ENCODE measurements at regions not wholly inside any gene's neighbourhood (a gene's known extent, or its start where the extent isn't known, plus 50 kb on each side); places are given as distances from the start of the nearest gene placed in this dataset.
"Not testable (repeated sequence)": the region's sequence is repeated elsewhere in the genome, so short reads cannot be mapped to it uniquely, and the experiment has no call there.

GRCh38 chr15:87703327-87704111, 553.0 kb downstream of the NTRK3 start:
- TF ChIP-seq CTCF (IDR thresholded peaks at IDR 0.05; ENCODE audit: unreplicated experiment): no peak
- no TSS peak for BruUV-seq (replicated peaks)
- no peak for DNase-seq
- Mint-ChIP-seq H3K27ac (ENCODE audit: unreplicated experiment) (no peak overlapping the region), H3K4me1 (ENCODE audit: low read depth, unreplicated experiment) (no peaks in the 10 kb centered on the region), H3K9me3 (ENCODE audit: low read depth, unreplicated experiment) (peaks cover 20% of the 10 kb centered on the region), H3K27me3 (ENCODE audit: unreplicated experiment) (no peaks in the 10 kb centered on the region), H3K36me3 (ENCODE audit: insufficient read depth, unreplicated experiment) (no peaks in the 10 kb centered on the region), H3K4me3 (ENCODE audit: low read depth, unreplicated experiment) (no peak overlapping the region)
- intact Hi-C loops (cut with micrococcal nuclease; ENCODE audit: unreplicated experiment): no loop called here
- CTCF ChIA-PET: no interaction called here

- no peaks in the 10 kb centered on the region for H3K27me3 Mint-ChIP-seq (ENCODE audit: unreplicated experiment)
- H3K4me1 Mint-ChIP-seq (ENCODE audit: low read depth, unreplicated experiment): no peaks in the 10 kb centered on the region
- intact Hi-C loops (cut with micrococcal nuclease; ENCODE audit: unreplicated experiment): no loop called here
- no peak overlapping the region for H3K27ac Mint-ChIP-seq (ENCODE audit: unreplicated experiment)
- H3K4me3 Mint-ChIP-seq (ENCODE audit: low read depth, unreplicated experiment): no peak overlapping the region
- DNase-seq: no peak
- no TSS peak for BruUV-seq (replicated peaks)
- H3K9me3 Mint-ChIP-seq (ENCODE audit: low read depth, unreplicated experiment): peaks cover 16% of the 10 kb centered on the region
- no peak for TF ChIP-seq CTCF (IDR thresholded peaks at IDR 0.05; ENCODE audit: unreplicated experiment)
- H3K36me3 Mint-ChIP-seq (ENCODE audit: insufficient read depth, unreplicated experiment): no peaks in the 10 kb centered on the region
- CTCF ChIA-PET: no interaction called here
These were observed 554.3 kb downstream of the NTRK3 start for GRCh38 chr15:87702270-87702669.

GRCh38 chr15:87698467-87698866, 558.1 kb downstream of the NTRK3 start:
- intact Hi-C loops (cut with micrococcal nuclease; ENCODE audit: unreplicated experiment); DNase-seq; H3K27ac Mint-ChIP-seq (ENCODE audit: unreplicated experiment); CTCF ChIA-PET; H3K4me3 Mint-ChIP-seq (ENCODE audit: low read depth, unreplicated experiment); H3K4me1 Mint-ChIP-seq (ENCODE audit: low read depth, unreplicated experiment); H3K27me3 Mint-ChIP-seq (ENCODE audit: unreplicated experiment); H3K36me3 Mint-ChIP-seq (ENCODE audit: insufficient read depth, unreplicated experiment); BruUV-seq (replicated peaks): not testable (repeated sequence)
- peaks cover 14% of the 10 kb centered on the region for H3K9me3 Mint-ChIP-seq (ENCODE audit: low read depth, unreplicated experiment)

GRCh38 chr15:87689716-87690115, 566.8 kb downstream of the NTRK3 start:
- no peaks in the 10 kb centered on the region for H3K36me3 Mint-ChIP-seq (ENCODE audit: insufficient read depth, unreplicated experiment)
- no peak for DNase-seq
- H3K4me3 Mint-ChIP-seq (ENCODE audit: low read depth, unreplicated experiment): no peak overlapping the region
- H3K27me3 Mint-ChIP-seq (ENCODE audit: unreplicated experiment): no peaks in the 10 kb centered on the region
- no peaks in the 10 kb centered on the region for H3K4me1 Mint-ChIP-seq (ENCODE audit: low read depth, unreplicated experiment)
- H3K27ac Mint-ChIP-seq (ENCODE audit: unreplicated experiment): no peak overlapping the region
- no peak for TF ChIP-seq CTCF (IDR thresholded peaks at IDR 0.05; ENCODE audit: unreplicated experiment)
- peaks cover 12% of the 10 kb centered on the region for H3K9me3 Mint-ChIP-seq (ENCODE audit: low read depth, unreplicated experiment)
- no TSS peak for BruUV-seq (replicated peaks)
- intact Hi-C loops (cut with micrococcal nuclease; ENCODE audit: unreplicated experiment): no loop called here
- CTCF ChIA-PET: no interaction called here

GRCh38 chr15:87687523-87687870, 569.0 kb downstream of the NTRK3 start:
- BruUV-seq (replicated peaks): no TSS peak
- Mint-ChIP-seq H3K27me3 (ENCODE audit: unreplicated experiment) (no peaks in the 10 kb centered on the region), H3K9me3 (ENCODE audit: low read depth, unreplicated experiment) (peaks cover 18% of the 10 kb centered on the region), H3K4me3 (ENCODE audit: low read depth, unreplicated experiment) (no peak overlapping the region), H3K36me3 (ENCODE audit: insufficient read depth, unreplicated experiment) (no peaks in the 10 kb centered on the region), H3K27ac (ENCODE audit: unreplicated experiment) (no peak overlapping the region), H3K4me1 (ENCODE audit: low read depth, unreplicated experiment) (no peaks in the 10 kb centered on the region)
- DNase-seq: no peak
- no peak for TF ChIP-seq CTCF (IDR thresholded peaks at IDR 0.05; ENCODE audit: unreplicated experiment)
- intact Hi-C loops (cut with micrococcal nuclease; ENCODE audit: unreplicated experiment): no loop called here
- CTCF ChIA-PET: no interaction called here
